Upper lobe of right lung (tissue), 1 donor: ENCODE measurements at regions not wholly inside any gene's neighbourhood (a gene's known extent, or its start where the extent isn't known, plus 50 kb on each side); places are given as distances from the start of the nearest gene placed in this dataset.

Experiments
- ATAC-seq: fragments of 200-7000 bp; cut with Tn5 transposase; one replicate; pipeline ENCODE4 v1.9.1; 2020; ENCODE audit warnings: mild to moderate bottlenecking, moderate library complexity
- DNase-seq: peaks from one replicate; pipeline ENCODE4 v3.0.0-alpha.2; 2020
- H3K27ac ChIP-seq: fragments of 200-600 bp; one replicate; pipeline ENCODE4 v1.8.0; 2022
- H3K27me3 ChIP-seq: fragments of 200-600 bp; one replicate; pipeline ENCODE4 v1.8.0; 2022; ENCODE audit warnings: mild to moderate bottlenecking
- H3K36me3 ChIP-seq: fragments of 200-600 bp; one replicate; pipeline ENCODE4 v1.8.0; 2022
- H3K4me1 ChIP-seq: fragments of 200-600 bp; one replicate; pipeline ENCODE4 v1.8.0; 2022
- H3K4me3 ChIP-seq: fragments of 200-600 bp; one replicate; pipeline ENCODE4 v1.8.0; 2022; ENCODE audit warnings: mild to moderate bottlenecking
- H3K9me3 ChIP-seq: fragments of 200-600 bp; one replicate; pipeline ENCODE4 v1.8.0; 2022
- CTCF ChIP-seq: fragments of 200-600 bp; IDR thresholded peaks from one replicate; pipeline ENCODE4 v1.8.0; 2022; ENCODE audit warnings: antibody characterized with exemption
- intact Hi-C: fragments of 100-400 bp; cut with DNase I; formaldehyde crosslinking; loops from one replicate; pipeline ENCODE4 v1.11.0; 2022
- donor health status: DM: no; HTN: yes; CAD: no; lungs with severe emphysema.

GRCh38 chr6:156390621-156391020, 386.6 kb upstream of the ARID1B start:
- Histone ChIP-seq H3K27me3 (no peaks in the 10 kb centered on the region), H3K36me3 (no peaks in the 10 kb centered on the region), H3K4me1 (no peaks in the 10 kb centered on the region), H3K9me3 (no peaks in the 10 kb centered on the region), H3K4me3 (no peak overlapping the region), H3K27ac (no peak overlapping the region)
- TF ChIP-seq CTCF: no peak
- DNase-seq (no peak), ATAC-seq (no peak)
- intact Hi-C loops: no loop called here

- H3K9me3 ChIP-seq: no peaks in the 10 kb centered on the region
- H3K27ac ChIP-seq: no peak overlapping the region
- intact Hi-C loops: no loop called here
- H3K4me1 ChIP-seq: no peaks in the 10 kb centered on the region
- ATAC-seq (no peak), DNase-seq (no peak)
- TF ChIP-seq CTCF: no peak
- no peaks in the 10 kb centered on the region for H3K36me3 ChIP-seq
- no peak overlapping the region for H3K4me3 ChIP-seq
- H3K27me3 ChIP-seq: no peaks in the 10 kb centered on the region
These were observed 387.9 kb upstream of the ARID1B start for GRCh38 chr6:156389296-156389695.

- Histone ChIP-seq H3K4me1 (no peaks in the 10 kb centered on the region), H3K9me3 (no peaks in the 10 kb centered on the region), H3K27ac (no peak overlapping the region), H3K27me3 (no peaks in the 10 kb centered on the region), H3K36me3 (no peaks in the 10 kb centered on the region), H3K4me3 (no peak overlapping the region)
- TF ChIP-seq CTCF: no peak
- no peak for ATAC-seq
- DNase-seq: no peak
- intact Hi-C loops: no loop called here
These were observed 389.7 kb upstream of the ARID1B start for GRCh38 chr6:156387472-156387871.

GRCh38 chr6:156383059-156383458, 394.1 kb upstream of the ARID1B start:
- DNase-seq: no peak
- no peaks in the 10 kb centered on the region for H3K4me1 ChIP-seq
- H3K27me3 ChIP-seq: no peaks in the 10 kb centered on the region
- H3K4me3 ChIP-seq: no peak overlapping the region
- H3K36me3 ChIP-seq: no peaks in the 10 kb centered on the region
- no peaks in the 10 kb centered on the region for H3K9me3 ChIP-seq
- no peak overlapping the region for H3K27ac ChIP-seq
- TF ChIP-seq CTCF: no peak
- intact Hi-C loops: no loop called here
- no peak for ATAC-seq

- no peak for TF ChIP-seq CTCF
These were observed 397.5 kb upstream of the ARID1B start for GRCh38 chr6:156379392-156380289.

More at GRCh38 chr6:156379392-156380289, 397.5 kb upstream of the ARID1B start:
- ATAC-seq (no peak), DNase-seq (no peak)
- Histone ChIP-seq H3K4me1 (peaks cover 4% of the 10 kb centered on the region), H3K9me3 (no peaks in the 10 kb centered on the region), H3K27me3 (no peaks in the 10 kb centered on the region), H3K27ac (no peak overlapping the region), H3K36me3 (no peaks in the 10 kb centered on the region), H3K4me3 (no peak overlapping the region)
- intact Hi-C loops: no loop called here
